Keratinocyte (primary cell): ENCODE measurements at regions not wholly inside any gene's neighbourhood (a gene's known extent, or its start where the extent isn't known, plus 50 kb on each side); places are given as distances from the start of the nearest gene placed in this dataset.

ENCODE experiments used
- CTCF ChIP-seq, 3 experiments: IDR thresholded peaks in 1 of 3; conservative IDR thresholded peaks in 1 of 3; optimal IDR thresholded peaks in 1 of 3; 2 replicates in 2 of 3; 3 replicates in 1 of 3; pipeline versions ENCODE3 to v1.5.1; 2011; ENCODE audit warnings: low read length in 3 of 3, mild to moderate bottlenecking in 3 of 3, moderate library complexity in 2 of 3, control low read depth in 1 of 3, inconsistent platforms in 1 of 3; ENCODE audit not compliant: insufficient read depth in 2 of 3; ENCODE audit errors: extremely low read depth in 1 of 3
- EZH2 ChIP-seq: IDR thresholded peaks from one replicate; pipeline ENCODE4 v1.6.1; 2012; ENCODE audit warnings: inconsistent platforms, mild to moderate bottlenecking, low read length, moderate library complexity

GRCh38 chr6:102655823-102656222, 1262.3 kb downstream of the GRIK2 start:
- TF ChIP-seq CTCF (optimal IDR thresholded peaks at IDR 0.05 in 1 of 3, IDR thresholded peaks at IDR 0.05 in 1 of 3, conservative IDR thresholded peaks at IDR 0.05 in 1 of 3; ENCODE audit: extremely low read depth in 1 of 3, insufficient read depth in 2 of 3, low read length in 3 of 3), result no peak
- TF ChIP-seq EZH2, result no peak
